ENCODE measurements at regions not wholly inside any gene's neighbourhood (a gene's known extent, or its start where the extent isn't known, plus 50 kb on each side); places are given as distances from the start of the nearest gene placed in this dataset.

- TF ChIP-seq RAD21 (IDR thresholded peaks at IDR 0.05; ENCODE audit: low read depth) (no peak), TCF12 (IDR thresholded peaks at IDR 0.05; ENCODE audit: low read depth) (no peak), EP300 (IDR thresholded peaks at IDR 0.05; ENCODE audit: borderline replicate concordance) (no peak)
Observed at GRCh38 chr6:82111818-82112217, 135.7 kb downstream of the IBTK start.
